ENCODE measurements at regions not wholly inside any gene's neighbourhood (a gene's known extent, or its start where the extent isn't known, plus 50 kb on each side); places are given as distances from the start of the nearest gene placed in this dataset.

GRCh38 chr5:142434322-142434612 is 109.4 kb upstream of the SPRY4 start:
- DNase-seq, result no peak

GRCh38 chr5:142433526-142434321 is 108.9 kb upstream of the SPRY4 start:
- DNase-seq, result no peak

- DNase-seq, result no peak
These were observed 108.1 kb upstream of the SPRY4 start for GRCh38 chr5:142432961-142433360.

DNA sequence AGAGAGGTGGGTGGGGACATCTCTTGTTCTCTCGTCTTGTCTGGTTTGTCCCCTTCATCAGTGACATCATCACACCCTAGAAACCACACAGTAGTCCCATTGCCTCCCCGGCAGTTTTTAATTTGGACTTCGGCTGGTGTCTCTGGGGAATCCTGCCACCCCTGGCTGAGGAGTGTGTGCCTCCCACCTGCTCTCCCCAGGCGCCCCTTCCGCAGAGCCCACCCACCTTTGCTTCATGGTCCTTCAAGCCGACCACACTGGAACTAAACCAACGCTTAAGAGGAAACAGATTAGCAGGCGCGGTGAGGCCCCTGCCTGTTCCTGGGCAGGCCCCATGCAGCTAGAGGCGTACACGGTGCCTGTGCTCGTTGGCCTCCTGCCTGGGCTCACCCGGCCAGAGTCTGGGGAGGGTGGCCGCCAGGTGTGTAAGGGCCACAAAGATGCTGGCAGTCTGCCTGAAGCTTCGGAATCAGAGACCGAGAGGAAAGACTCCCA is 107.6 kb upstream of the SPRY4 start:
- no peak for DNase-seq

DNA sequence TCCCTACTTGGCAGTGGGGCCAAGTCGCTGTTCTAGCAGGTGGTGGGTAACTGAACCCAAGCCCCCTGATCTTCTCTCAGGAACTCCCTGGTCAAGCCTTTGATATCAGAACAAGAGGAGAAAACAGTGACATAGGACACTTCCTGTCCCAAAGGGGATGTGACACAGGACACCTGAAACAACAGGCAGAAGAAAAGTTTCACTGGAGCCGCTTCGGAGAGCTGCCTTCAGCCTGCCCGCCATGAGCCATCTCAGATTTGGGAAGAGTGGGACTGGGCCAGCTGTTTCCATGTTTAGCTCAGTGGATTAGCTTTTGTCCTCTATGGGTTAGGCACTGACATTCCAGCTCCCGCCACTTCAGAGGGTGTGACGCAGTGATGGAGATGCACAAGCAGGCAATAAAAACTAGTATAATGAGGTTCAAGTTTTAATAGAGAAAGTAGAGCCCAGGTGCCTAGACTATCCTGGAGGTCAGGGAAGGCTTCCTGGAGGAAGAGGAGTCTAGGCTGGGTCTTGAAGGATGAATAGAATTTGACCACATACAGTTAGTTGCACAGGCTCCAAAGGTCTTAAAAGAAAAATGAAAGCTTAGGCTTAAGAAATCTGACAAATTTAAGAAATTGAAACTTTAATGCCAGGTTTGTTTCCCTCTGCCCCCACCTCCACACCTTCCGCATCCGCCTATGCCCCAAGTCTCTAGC is 104.1 kb upstream of the SPRY4 start:
- no peak for DNase-seq

DNA sequence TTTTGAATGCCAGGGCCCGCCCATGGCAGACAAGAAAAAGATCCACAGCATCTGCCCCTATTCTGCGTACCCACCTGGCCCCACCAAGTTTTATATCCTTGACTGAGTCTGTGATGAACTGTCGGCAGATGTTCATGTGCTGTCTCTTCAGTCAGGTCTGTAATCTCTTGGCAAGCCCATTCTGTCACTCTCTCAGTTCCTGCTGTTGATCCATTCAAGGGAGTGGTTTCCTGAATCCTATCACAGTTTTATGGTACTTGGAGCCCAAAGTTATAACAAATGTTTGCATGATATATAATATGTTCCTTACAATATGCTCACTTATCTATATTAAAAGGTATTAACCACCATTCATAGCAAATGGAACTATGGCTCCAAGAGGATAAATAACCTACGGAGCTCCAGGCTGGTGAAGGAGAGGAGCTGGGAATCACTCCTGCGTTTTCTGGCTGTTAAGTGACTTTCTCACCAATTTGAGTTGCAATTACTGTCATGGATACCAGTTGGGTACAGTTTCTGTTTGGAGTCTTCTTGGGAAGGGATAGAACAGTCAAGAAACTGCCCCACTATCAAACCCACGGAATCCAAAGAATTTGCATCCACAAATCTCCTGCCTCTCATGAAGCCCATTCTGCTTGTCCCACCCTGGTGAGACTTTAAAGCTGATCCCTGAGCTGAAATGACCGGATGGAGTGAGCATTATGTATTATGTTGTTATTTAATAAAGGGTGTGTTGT is 103.4 kb upstream of the SPRY4 start:
- DNase-seq, result no peak

DNA sequence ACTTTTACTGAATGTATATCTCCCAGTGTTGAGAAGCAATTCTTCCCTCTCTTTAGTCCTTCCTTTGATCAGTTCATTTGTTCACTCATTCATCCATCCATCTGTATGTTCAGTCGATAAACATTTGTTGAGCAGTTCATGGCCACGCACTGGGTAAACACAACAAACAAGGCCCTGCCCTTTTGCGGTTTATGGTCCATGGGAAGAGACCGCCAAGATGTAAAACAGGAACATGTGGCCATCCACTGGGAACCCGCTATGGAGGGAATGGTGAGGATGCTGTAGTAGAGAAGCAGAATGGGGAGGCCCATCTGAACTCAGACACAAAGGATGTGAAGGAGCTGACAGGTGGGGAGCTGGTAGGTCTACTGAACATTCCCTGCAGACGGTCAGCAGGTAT is 102.7 kb upstream of the SPRY4 start:
- DNase-seq, result no peak

DNA sequence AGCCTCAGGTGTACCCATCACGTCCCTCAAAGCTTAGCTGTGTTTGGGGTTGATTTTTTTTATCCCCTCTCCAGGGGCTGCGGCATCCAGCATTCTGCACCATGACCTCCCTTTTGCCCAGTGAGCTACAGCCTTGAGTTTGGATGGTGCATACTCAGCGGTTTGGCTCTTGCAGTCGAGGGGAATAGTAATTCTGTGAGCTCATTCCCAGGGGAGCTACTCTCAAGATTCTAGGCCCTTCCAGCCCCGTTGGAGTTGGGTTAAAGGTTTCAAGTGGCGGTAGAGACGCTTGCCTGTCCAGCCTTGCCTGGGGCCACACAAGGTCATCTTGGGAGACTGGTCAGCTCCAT is 102.2 kb upstream of the SPRY4 start:
- DNase-seq, result no peak

DNA sequence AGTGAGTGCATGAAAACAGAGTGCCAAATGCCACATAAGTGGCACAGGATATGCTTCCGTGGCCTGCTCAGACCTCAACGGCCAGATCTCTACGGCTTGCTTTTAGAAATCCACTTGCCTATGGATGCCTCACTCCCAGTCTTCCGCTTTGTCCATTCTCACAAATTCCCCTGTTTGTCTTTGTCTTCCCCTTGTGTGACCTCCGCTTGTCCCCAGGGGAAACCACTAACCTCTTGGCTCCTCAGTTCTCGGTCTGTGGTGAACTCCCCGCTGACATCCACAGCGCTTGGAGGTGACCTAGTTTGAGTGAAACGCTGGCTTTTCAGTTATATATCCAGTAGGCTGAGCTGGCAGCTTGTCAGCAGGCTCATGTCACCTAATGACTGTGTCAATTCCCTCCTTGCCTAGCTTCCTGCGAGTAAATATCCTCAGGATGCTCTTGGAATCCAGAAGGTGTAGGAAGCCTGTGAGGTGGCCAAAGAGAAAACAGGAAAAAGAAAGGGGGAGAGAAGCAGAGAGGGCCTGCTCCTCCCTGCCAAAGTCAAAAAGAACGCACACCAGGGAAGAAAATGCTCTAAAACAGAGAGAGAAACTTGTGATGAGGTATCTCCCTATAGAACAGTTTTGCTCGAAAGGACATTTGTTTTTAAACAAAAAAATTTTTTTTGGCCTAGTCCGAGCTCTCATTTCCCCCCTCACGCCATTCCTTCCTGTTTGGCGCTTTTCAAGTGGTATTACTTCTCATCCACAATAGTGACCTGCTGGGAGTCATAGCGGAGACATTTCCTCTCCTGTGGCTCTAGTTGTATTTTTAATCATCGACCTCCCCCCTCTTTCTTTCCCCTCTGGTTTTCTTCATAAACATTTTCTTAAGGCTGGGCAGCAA is 101.6 kb upstream of the SPRY4 start:
- peak in 2 of 51 donors; percentile 2 to 5 for DNase-seq

GRCh38 chr5:142425286-142426065 is 100.7 kb upstream of the SPRY4 start:
- DNase-seq, result no peak

- no peak for DNase-seq
These were observed 97.6 kb upstream of the SPRY4 start for GRCh38 chr5:142422429-142422828.

- DNase-seq, result no peak
These were observed 97.0 kb upstream of the SPRY4 start for GRCh38 chr5:142421621-142422397.

DNA sequence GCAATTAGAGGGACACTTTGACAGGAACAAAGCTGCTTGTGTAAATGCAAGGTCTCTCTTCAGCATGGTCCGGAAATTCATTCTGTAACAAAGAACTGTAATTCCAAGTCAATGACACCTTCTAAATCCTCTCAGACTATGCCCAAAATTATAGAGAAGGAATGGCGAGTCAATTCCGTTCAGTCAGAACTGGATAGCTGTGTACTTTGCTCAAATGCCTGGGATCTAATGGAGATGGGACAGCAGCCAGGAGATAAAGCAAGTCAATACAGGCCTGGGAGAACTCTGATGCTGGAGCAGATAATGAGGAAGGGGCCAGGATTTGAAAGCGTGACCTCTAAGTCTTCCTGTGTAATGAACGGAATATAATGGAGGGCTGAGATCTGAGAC is 96.4 kb upstream of the SPRY4 start:
- DNase-seq, result no peak

DNA sequence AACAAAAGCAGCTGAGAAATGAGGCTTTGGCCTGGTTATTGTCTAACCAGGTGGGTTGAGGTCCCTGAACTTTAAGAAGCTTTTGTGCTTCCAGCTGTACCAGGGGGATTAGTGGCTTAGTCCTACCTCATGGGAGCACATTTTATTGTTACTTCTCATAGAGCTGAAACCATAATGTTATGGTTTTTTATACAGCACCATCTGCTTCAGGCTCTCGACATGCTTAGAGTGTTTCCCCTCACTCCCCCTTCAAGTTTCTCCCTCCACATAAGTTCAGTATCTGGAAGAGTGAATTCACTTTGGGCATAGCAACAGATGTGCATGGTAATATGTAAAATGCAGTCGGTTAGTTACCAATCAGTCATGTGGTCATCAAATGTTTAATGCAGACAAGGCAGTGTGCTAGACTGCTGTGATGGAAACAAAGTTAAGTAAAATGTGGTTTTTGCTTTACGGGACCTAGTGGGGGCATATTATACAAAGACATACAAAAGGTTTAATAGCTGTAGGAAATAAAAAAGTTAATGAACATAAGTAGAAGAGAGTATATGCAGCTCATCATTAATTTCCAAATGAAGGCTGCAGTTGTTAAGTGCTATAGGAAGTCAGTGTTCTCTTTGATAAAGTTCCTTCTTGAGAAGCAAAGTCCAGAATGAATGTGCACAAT is 95.9 kb upstream of the SPRY4 start:
- DNase-seq, result no peak

DNA sequence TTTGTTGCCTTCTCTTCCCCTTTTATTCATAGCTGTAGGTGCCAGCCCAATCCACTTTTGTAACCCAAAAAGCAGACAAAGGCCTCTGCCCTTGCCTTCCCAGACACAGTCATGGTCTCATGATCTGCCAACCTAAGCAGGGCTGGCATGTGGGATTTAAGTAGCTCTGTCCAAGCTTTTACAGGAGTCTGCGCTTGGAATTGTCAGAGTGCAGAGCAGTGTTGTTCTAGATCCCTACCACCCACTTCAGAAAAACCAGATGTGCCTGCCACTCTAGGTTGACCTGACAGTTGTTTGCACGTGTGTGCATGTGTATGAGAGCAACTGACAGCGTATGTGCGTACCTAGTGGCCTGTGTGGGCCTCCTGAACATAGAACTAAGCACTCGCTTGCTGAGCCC is 87.8 kb upstream of the SPRY4 start:
- peak in 1 of 51 donors; percentile 1 for DNase-seq

DNA sequence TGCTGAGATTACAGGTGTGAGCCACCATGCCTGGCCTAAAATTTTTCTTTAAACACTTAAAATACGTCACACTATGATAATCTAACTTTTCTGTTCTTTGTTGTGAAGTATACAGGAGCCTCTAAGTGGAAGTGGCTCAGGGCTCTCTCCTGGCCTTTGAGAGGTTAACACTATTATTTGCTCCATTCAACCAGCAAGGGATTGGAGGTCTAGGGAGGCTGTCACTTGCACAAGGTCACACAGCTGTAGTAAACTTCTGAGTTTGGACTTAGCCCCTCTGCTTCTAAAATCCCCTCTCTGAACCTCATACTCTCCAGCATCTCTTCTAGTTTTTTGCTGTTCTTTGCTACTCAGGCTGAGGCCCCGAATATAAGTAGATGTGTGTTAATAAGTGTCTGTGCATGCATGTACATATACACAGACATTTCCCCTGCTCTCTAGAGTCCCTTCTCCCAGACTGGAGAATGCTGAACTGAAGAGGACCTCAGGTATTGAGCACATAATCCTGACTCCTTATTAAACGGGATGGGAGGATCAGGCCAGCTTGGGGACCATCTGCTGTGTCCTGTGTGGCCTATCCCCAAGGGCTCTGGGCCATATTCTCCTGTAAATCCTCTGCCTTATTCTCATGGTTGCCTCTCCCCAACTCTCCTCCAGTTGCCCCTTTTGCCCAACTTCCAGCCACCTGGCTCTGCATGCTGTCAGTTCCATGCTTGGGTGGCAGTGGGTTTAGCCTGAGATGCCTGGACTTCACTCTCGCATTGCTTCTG is 87.0 kb upstream of the SPRY4 start:
- DNase-seq, result no peak

DNA sequence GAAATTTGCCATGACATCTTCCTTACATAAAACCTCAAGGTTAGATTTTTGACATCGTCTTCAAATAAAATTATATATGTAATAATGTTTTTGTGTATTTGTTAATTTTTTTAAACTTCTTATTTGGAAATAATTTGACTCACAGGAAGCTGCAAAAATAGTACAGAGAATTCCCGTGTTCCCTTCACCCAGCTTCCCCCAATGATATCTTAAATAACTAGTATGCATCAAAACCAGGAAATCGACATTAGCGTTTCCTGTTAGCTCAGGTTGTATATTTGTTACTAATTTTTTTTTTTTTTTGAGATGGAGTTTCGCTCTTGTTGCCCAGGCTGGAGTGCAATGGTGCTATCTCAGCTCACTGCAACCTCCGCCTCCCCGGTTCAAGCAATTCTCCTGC is 86.3 kb upstream of the SPRY4 start:
- DNase-seq, result no peak

DNA sequence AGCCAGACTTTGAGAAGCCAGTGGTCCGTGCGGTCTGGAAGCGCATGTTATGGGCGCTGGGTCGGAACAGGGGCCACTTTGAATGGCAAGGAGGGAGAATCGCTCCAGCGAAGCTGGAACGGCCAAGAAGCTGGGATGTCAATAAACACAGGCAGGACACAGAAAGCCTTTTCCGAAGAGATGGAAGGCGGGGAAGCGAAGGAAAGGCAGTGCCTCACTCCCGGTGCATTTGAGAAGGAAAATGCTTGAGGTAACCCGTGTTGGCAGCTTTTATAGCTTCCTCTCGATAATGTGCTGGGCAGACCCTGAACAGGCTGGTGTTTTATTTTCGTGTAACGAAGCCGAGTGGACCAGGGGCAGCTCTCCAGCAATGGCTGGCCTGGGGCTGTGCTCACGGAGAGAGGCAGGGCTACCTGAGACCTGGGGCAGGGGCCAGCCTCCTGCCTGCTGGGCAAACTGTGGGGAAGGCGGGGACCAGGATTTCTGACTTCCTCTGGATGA is 84.2 kb upstream of the SPRY4 start:
- DNase-seq, result no peak
